ENCODE measurements at regions not wholly inside any gene's neighbourhood (a gene's known extent, or its start where the extent isn't known, plus 50 kb on each side); places are given as distances from the start of the nearest gene placed in this dataset.

DNA sequence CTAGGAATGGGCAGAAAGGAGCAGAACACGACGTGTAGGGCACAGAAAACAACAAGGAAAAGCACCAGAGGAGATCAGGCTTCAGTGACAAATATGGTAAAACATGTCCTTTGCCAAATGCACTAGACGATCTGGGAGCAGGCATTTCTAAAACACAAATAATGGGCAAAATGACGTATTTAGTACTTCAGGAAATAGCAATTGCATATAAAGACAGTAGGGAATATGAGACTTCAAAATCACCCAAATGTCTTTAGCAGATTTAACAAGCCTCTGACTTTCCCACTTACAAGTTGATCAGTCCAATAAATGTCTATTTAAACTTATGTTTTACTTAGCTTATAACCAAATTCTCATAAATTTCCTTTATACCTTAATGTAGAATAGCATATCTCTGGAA is 969.6 kb upstream of the C9orf72 start:
- in situ Hi-C loops (cut with HindIII; ENCODE audit: low sequenced_read_pairs): no loop called here

GRCh38 chr9:28547527-28547926 is 974.2 kb upstream of the C9orf72 start:
- in situ Hi-C loops (cut with HindIII; ENCODE audit: low sequenced_read_pairs): no loop called here

DNA sequence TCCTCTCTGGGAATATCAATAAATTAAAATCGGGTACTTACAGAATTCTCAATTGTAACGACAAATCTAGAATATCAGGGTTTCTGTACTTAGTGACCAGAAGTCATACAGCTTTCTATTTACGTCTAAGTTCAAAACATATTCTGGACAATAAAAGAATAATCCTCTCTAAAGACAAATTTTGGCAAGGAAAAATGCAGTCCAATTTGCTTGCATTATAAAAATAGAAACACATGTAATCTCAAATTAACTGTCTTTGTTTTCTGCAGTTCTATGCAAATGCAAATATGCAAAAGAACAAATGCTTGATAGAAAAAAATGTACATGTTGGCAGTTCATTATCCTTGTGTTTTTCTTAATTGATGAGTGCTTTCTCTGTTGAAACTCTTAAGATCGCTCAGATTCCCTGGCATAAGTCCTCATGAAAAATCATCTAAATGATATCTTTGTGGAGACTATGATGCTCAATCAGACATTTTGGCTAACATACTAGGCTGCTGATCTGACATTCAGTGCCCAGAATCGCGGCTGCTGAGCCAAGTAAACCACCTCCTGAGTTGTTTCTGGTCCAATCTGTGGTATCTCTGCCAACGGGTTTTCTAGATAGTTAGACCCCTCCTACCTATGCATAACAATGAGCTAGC is 990.1 kb upstream of the C9orf72 start:
- in situ Hi-C loops (cut with HindIII; ENCODE audit: low sequenced_read_pairs): no loop called here

GRCh38 chr9:28583832-28584231 is 1010.6 kb upstream of the C9orf72 start:
- in situ Hi-C loops (cut with HindIII; ENCODE audit: low sequenced_read_pairs): no loop called here

DNA sequence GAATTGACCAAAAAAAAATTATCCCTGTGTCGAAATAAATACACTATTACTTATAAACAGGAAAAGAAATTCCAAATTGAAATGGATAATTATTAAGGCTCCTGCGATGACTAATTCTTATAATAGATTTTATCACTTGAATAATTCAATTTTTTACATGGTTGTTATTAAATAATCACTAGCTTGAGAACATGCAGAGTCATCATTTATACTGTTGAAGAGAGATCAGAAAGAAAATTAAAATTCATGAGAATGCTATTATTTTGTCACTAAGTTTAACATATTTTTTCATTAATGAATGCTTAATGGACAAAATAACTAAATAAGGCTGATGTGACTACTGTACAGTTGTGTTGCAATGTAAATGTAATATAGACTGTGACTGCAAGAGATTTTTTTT is 1011.3 kb upstream of the C9orf72 start:
- in situ Hi-C loops (cut with HindIII; ENCODE audit: low sequenced_read_pairs): no loop called here

- in situ Hi-C loops (cut with HindIII; ENCODE audit: low sequenced_read_pairs): no loop called here
Measured at GRCh38 chr9:28587052-28587451, 1013.8 kb upstream of the C9orf72 start.

DNA sequence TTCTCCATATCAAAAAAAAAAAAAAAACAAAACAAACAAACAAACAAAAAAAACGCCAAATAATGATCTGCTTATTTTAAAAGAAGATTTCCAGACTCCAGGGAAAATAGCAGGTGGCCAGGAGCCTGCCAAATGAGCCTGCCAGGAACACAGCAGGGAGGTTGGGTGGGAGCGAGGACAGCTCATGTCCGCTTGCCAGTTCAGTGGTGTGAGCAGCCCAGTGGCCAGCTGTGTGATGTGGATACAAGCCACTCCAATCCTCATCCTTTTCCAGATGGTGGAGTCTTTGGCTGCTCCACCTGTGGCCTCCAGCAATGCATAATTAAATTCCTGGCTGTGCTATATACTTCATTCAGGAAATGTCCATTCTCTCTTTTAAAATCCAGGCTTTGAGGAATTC is 1025.1 kb upstream of the C9orf72 start:
- in situ Hi-C loops (cut with HindIII; ENCODE audit: low sequenced_read_pairs): no loop called here

DNA sequence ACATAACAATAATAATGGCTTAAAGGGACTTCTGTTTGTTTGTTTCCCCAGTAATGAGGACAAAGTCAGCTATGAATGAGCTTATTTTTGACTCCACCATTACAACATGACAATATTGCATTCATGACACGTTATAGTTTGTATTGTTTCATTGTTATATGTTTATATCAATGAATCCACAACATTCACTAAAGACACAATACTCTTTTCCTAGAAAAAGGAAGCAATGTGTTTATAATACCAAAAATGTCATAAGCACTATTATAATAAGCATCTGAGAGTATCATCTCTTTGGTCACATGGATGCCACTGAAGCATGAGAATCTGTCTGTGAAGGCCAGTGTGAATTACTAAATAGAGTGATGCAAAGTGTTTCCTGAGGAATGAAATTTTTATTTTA is 1026.9 kb upstream of the C9orf72 start:
- in situ Hi-C loops (cut with HindIII; ENCODE audit: low sequenced_read_pairs): no loop called here

DNA sequence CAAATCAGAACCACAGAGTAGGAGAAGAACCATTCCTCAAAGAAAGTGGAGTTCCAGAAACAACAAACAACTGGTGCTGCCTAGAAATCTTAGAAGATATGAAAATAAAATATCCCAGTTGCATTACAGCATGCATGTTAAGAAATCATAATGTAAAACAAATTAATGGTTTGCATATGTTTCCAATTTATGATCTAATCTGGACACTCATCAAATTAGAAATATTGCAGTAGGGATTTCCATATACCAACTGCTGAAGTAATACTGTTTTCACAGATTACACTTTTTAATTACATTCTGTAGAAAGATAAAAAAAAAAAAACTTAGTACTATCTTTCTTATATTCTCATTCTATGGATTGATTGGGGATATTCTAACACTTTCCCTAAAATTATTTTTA is 1034.6 kb upstream of the C9orf72 start:
- in situ Hi-C loops (cut with HindIII; ENCODE audit: low sequenced_read_pairs): no loop called here

DNA sequence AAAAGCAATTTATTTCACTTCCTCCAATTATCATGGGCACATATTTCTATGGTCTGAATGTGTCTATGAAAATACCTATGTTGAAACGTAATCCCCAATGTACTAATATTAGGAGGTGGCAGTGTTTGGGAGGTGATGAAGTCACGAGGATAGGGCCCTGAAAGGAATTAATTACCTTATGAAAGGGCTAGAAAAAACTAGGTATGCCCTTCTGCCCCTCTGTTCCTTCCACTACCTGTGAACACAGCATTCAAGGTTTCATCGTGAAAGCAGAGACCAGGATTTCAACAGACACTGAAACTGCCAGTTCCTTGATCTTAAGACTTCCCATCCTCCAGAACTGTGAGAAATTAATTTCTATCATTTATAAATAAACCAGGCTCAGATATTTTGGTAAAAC is 1037.1 kb upstream of the C9orf72 start:
- in situ Hi-C loops (cut with HindIII; ENCODE audit: low sequenced_read_pairs): no loop called here

GRCh38 chr9:28616310-28616709 is 1043.0 kb upstream of the C9orf72 start:
- in situ Hi-C loops (cut with HindIII; ENCODE audit: low sequenced_read_pairs): no loop called here

- in situ Hi-C loops (cut with HindIII; ENCODE audit: low sequenced_read_pairs): no loop called here
Measured at GRCh38 chr9:28620011-28620410, 1046.7 kb upstream of the C9orf72 start.

- in situ Hi-C loops (cut with HindIII; ENCODE audit: low sequenced_read_pairs): no loop called here
Measured at GRCh38 chr9:28620661-28621060, 1047.4 kb upstream of the C9orf72 start.

DNA sequence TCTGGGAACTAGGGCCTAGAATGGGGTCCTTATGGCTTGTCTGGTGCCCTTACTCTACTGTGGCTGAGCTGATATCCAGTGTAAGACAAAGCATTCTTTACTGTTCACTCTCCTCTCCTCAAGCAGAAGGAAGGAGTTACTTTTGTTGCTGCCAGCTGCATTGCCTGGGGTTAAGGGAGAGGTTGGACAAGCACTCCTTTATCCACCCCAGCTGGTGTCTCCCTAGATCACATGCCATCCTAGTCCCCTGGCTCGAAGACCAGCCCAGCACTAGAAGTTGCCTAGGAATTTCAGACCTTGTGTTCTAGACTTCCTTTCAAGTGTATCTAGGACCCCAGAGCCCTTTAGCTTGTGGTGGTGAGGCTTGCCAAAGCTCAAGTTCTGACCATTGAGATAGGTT is 1051.5 kb upstream of the C9orf72 start:
- in situ Hi-C loops (cut with HindIII; ENCODE audit: low sequenced_read_pairs): no loop called here

DNA sequence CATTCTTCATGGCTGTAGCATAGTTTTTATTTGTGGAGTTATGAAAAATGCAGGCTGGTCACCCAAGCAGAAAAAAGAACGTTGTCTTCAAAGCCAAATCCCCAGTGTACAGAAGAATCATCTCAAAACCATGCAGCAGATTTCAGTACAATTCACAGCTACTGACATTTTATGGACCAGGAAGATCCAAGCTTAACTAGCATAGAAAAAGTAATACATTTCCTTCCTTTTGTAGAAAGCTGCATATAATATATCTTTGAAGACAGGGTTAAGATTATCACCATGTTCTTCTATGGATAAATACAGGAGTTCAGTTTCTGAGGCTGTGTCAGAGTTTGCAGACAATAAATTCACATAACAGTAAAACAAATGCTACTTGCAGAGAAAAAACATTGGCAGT is 1054.8 kb upstream of the C9orf72 start:
- in situ Hi-C loops (cut with HindIII; ENCODE audit: low sequenced_read_pairs): no loop called here

- in situ Hi-C loops (cut with HindIII; ENCODE audit: low sequenced_read_pairs): no loop called here
Measured at GRCh38 chr9:28648723-28649122, 1075.4 kb upstream of the C9orf72 start.

GRCh38 chr9:28650327-28650726 is 1077.0 kb upstream of the C9orf72 start:
- in situ Hi-C loops (cut with HindIII; ENCODE audit: low sequenced_read_pairs): no loop called here

- in situ Hi-C loops (cut with HindIII; ENCODE audit: low sequenced_read_pairs): no loop called here
Measured at GRCh38 chr9:28651050-28651722, 1077.9 kb upstream of the C9orf72 start.

DNA sequence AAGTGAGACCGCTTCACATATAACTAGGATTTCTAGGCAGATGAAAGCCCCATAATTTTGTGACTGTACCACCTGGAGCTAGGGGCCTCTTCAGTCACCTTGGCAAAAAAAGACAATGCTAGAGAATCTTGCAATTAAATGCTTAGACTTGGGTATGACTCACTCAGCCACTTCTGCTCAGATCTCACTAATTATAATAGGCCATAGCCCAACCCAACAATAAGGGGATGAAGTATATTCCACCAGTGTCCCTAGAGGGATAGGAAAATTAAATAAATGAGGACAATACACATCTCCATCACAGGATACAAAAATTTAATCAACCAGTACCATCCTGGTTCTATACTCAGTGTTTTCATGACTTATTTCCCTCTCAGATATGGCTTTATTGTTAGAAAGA is 1079.9 kb upstream of the C9orf72 start:
- in situ Hi-C loops (cut with HindIII; ENCODE audit: low sequenced_read_pairs): no loop called here

- in situ Hi-C loops (cut with HindIII; ENCODE audit: low sequenced_read_pairs): no loop called here
Measured at GRCh38 chr9:28656727-28657126, 1083.4 kb upstream of the C9orf72 start.

GRCh38 chr9:28661853-28662252 is 1088.6 kb upstream of the C9orf72 start:
- in situ Hi-C loops (cut with HindIII; ENCODE audit: low sequenced_read_pairs): no loop called here

- in situ Hi-C loops (cut with HindIII; ENCODE audit: low sequenced_read_pairs): no loop called here
Measured at GRCh38 chr9:28662675-28663074, 1089.4 kb upstream of the C9orf72 start.

- in situ Hi-C loops (cut with HindIII; ENCODE audit: low sequenced_read_pairs): no loop called here
Measured at GRCh38 chr9:28668158-28668557, 1094.9 kb upstream of the C9orf72 start.

Data from DLD1 (cell line).